Prostate gland (tissue), 2 donors: ENCODE measurements at regions not wholly inside any gene's neighbourhood (a gene's known extent, or its start where the extent isn't known, plus 50 kb on each side); places are given as distances from the start of the nearest gene placed in this dataset.
"Not testable (repeated sequence)": the region's sequence is repeated elsewhere in the genome, so short reads cannot be mapped to it uniquely, and the experiment has no call there.

Source experiments
- DNase-seq: peaks from one replicate; pipeline ENCODE4 v3.0.0-alpha.2; 2019; ENCODE audit warnings: low spot score
- H3K27ac ChIP-seq, 2 donors: fragments of 200-600 bp; sonication (generic); 2 replicates each; pipeline ENCODE4 v1.5.1; 2017 to 2019
- H3K27me3 ChIP-seq: fragments of 200-600 bp; sonication (generic); replicated peaks from 2 replicates; pipeline ENCODE4 v1.5.1; 2019; ENCODE audit not compliant: insufficient read depth
- H3K36me3 ChIP-seq, 2 donors: fragments of 200-600 bp; sonication (generic); 1 replicate in 1 of 2; 2 replicates in 1 of 2; pipeline versions ENCODE4 v1.5.1 to v1.8.1; 2017 to 2019
- H3K4me1 ChIP-seq: fragments of 200-600 bp; sonication (generic); replicated peaks from 2 replicates; pipeline ENCODE4 v1.5.1; 2019
- H3K4me3 ChIP-seq, 2 donors: fragments of 200-600 bp; sonication (generic); 2 replicates each; pipeline ENCODE4 v1.5.1; 2017 to 2019
- H3K9me3 ChIP-seq: fragments of 200-600 bp; sonication (generic); 2 replicates; pipeline ENCODE4 v1.5.1; 2017
- POLR2A ChIP-seq: fragments of 450-650 bp; IDR thresholded peaks from one replicate; pipeline ENCODE4 v1.6.1; 2016; ENCODE audit warnings: antibody characterized with exemption, mild to moderate bottlenecking
- POLR2AphosphoS5 ChIP-seq: sonication (generic); formaldehyde crosslinking; IDR thresholded peaks from one replicate; pipeline ENCODE4 v1.6.1; 2017; ENCODE audit warnings: antibody characterized with exemption
- WGBS: methylation state at CpG from one replicate; pipeline ENCODE4 v1.1.5; 2018; 5-methylcytosine and 5-hydroxymethylcytosine counted together
- intact Hi-C: fragments of 100-400 bp; cut with DNase I; formaldehyde crosslinking; loops from one replicate; pipeline ENCODE4 v1.14.2; 2022
- TF ChIP-seq, protein P1 (sequence below), 4 experiments: fragments of 200-600 bp in 2 of 4; fragments of 450-650 bp in 2 of 4; sonication (generic) in 2 of 4; IDR thresholded peaks; 1 replicate in 3 of 4; 2 replicates in 1 of 4; pipeline ENCODE4 v1.5.1; 2016 to 2019; ENCODE audit warnings: antibody characterized with exemption in 4 of 4, mild to moderate bottlenecking in 2 of 4, moderate library complexity in 2 of 4

- no peaks in the 10 kb centered on the region for H3K9me3 ChIP-seq
- TF ChIP-seq POLR2AphosphoS5, result no peak
- no peak for TF ChIP-seq POLR2A
- TF ChIP-seq, protein P1, sequence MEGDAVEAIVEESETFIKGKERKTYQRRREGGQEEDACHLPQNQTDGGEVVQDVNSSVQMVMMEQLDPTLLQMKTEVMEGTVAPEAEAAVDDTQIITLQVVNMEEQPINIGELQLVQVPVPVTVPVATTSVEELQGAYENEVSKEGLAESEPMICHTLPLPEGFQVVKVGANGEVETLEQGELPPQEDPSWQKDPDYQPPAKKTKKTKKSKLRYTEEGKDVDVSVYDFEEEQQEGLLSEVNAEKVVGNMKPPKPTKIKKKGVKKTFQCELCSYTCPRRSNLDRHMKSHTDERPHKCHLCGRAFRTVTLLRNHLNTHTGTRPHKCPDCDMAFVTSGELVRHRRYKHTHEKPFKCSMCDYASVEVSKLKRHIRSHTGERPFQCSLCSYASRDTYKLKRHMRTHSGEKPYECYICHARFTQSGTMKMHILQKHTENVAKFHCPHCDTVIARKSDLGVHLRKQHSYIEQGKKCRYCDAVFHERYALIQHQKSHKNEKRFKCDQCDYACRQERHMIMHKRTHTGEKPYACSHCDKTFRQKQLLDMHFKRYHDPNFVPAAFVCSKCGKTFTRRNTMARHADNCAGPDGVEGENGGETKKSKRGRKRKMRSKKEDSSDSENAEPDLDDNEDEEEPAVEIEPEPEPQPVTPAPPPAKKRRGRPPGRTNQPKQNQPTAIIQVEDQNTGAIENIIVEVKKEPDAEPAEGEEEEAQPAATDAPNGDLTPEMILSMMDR (IDR thresholded peaks at IDR 0.05), result no peak
- no peaks in the 10 kb centered on the region for H3K27me3 ChIP-seq
- intact Hi-C loops, result no loop called here
- 30% methylated on average over 4 of the region's 4 CpGs for WGBS
- no peaks in the 10 kb centered on the region for H3K36me3 ChIP-seq
- no peak for DNase-seq
- no peaks in the 10 kb centered on the region for H3K4me1 ChIP-seq
- no peak overlapping the region for H3K4me3 ChIP-seq
- no peak overlapping the region for H3K27ac ChIP-seq
Measured at GRCh38 chr5:113693701-113694100, 180.2 kb downstream of the YTHDC2 start.

DNA sequence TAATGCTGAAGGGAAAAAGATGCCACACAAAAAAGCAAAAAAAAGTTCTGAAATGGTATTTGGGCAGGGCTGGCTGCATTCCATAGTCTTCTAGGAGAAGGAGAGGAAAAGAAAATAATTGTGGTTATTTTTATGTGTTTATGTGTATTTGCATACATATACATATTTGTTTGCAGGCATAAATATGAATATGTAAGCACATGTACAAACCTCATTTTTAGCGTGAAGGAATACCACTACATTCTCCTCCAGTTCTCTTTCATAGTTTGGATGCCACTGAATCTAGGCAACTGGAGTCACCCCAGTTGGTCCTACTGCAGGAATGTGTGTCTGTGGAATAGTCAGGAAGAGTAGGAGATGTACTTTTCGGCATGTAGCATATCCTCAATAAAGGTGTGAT, 181.1 kb downstream of the YTHDC2 start:
- H3K27ac ChIP-seq, result no peak overlapping the region
- WGBS, result 91% methylated on average over 2 of the region's 2 CpGs
- H3K4me1 ChIP-seq, result no peaks in the 10 kb centered on the region
- no peak overlapping the region for H3K4me3 ChIP-seq
- H3K9me3 ChIP-seq, result no peaks in the 10 kb centered on the region
- no peaks in the 10 kb centered on the region for H3K36me3 ChIP-seq
- H3K27me3 ChIP-seq, result no peaks in the 10 kb centered on the region
- intact Hi-C loops, result no loop called here
- TF ChIP-seq POLR2AphosphoS5 (no peak), POLR2A (no peak)
- TF ChIP-seq, protein P1 (IDR thresholded peaks at IDR 0.05), result no peak
- no peak for DNase-seq

DNA sequence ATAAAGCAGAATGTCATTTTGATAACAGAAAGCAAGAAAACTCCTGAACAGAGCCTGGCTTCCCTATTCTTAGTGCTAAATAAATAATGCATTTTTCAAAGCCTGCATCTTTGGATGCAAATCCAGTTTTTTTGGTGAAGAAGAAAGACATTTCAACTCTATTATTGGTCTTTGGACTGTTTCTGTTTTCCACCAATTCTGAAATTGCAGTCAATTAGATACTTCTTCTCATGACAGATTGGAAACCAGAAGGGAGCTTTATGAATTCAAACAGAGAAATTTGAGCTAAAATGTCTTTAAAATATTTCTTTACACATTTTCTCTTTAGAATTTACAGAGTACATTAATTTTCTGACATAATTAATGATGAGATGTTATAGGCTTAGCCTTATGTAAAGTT, 189.8 kb downstream of the YTHDC2 start:
- intact Hi-C loops, result no loop called here
- Histone ChIP-seq H3K4me3 (no peak overlapping the region), H3K9me3 (no peaks in the 10 kb centered on the region), H3K27ac (no peak overlapping the region), H3K4me1 (no peaks in the 10 kb centered on the region), H3K27me3 (no peaks in the 10 kb centered on the region), H3K36me3 (no peaks in the 10 kb centered on the region)
- TF ChIP-seq, protein P1 (IDR thresholded peaks at IDR 0.05), result no peak
- DNase-seq, result no peak

- WGBS, result 89% methylated on average over 1 of the region's 3 CpGs
- H3K36me3 ChIP-seq, result no peaks in the 10 kb centered on the region
- H3K4me3 ChIP-seq, result no peak overlapping the region
- TF ChIP-seq, protein P1 (IDR thresholded peaks at IDR 0.05), result no peak
- TF ChIP-seq POLR2AphosphoS5, result no peak
- no peak for TF ChIP-seq POLR2A
- no peak overlapping the region for H3K27ac ChIP-seq
- no peak for DNase-seq
- no peaks in the 10 kb centered on the region for H3K27me3 ChIP-seq
- intact Hi-C loops, result no loop called here
- no peaks in the 10 kb centered on the region for H3K4me1 ChIP-seq
- no peaks in the 10 kb centered on the region for H3K9me3 ChIP-seq
Measured at GRCh38 chr5:113705657-113706056, 192.2 kb downstream of the YTHDC2 start.

GRCh38 chr5:113713051-113713450, 199.6 kb downstream of the YTHDC2 start:
- WGBS, result 51% methylated on average over 1 of the region's 1 CpG
- Histone ChIP-seq H3K36me3 (no peaks in the 10 kb centered on the region), H3K27ac (no peak overlapping the region), H3K27me3 (no peaks in the 10 kb centered on the region), H3K9me3 (no peaks in the 10 kb centered on the region), H3K4me3 (no peak overlapping the region), H3K4me1 (no peaks in the 10 kb centered on the region)
- no peak for TF ChIP-seq POLR2AphosphoS5
- TF ChIP-seq, protein P1 (IDR thresholded peaks at IDR 0.05), result no peak
- no peak for TF ChIP-seq POLR2A
- intact Hi-C loops, result no loop called here
- no peak for DNase-seq

- intact Hi-C loops, H3K27me3 ChIP-seq, H3K4me3 ChIP-seq, DNase-seq, H3K27ac ChIP-seq, H3K9me3 ChIP-seq, H3K4me1 ChIP-seq, H3K36me3 ChIP-seq: not testable (repeated sequence)
- WGBS, result 88% methylated on average over 2 of the region's 2 CpGs
Measured at GRCh38 chr5:113715921-113716320, 202.4 kb downstream of the YTHDC2 start.
